ENCODE measurements at regions not wholly inside any gene's neighbourhood (a gene's known extent, or its start where the extent isn't known, plus 50 kb on each side); places are given as distances from the start of the nearest gene placed in this dataset.

DNA sequence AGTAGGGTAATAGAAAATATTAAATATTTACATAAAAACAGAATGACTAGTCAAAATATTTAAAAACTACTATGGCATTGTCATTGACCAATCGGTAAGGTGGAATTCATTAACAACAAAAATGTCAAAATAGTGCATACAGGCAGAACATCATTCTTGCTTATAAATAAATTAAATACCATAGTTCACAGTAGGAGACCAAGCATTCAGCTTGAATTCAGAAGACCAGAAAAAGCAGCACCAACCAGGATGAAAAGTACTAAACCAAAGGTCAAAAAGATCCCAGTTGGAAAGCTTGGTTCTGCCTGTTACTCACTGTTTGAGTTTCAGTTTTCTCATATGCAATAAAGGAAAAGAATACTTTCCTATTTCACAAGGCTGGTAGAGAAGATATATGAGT lies 244.3 kb downstream of the OSR1 start:
- no peak for DNase-seq
- H3K27me3 Mint-ChIP-seq (ENCODE audit: low read depth, poor library complexity), result peaks cover 8% of the 10 kb centered on the region
- peaks cover 18% of the 10 kb centered on the region for H3K4me1 Mint-ChIP-seq
- peaks cover 8% of the 10 kb centered on the region for H3K36me3 Mint-ChIP-seq (ENCODE audit: low read depth)
- H3K27ac Mint-ChIP-seq, result no peak overlapping the region
- H3K4me3 Mint-ChIP-seq, result no peak overlapping the region
- TF ChIP-seq, protein P1, sequence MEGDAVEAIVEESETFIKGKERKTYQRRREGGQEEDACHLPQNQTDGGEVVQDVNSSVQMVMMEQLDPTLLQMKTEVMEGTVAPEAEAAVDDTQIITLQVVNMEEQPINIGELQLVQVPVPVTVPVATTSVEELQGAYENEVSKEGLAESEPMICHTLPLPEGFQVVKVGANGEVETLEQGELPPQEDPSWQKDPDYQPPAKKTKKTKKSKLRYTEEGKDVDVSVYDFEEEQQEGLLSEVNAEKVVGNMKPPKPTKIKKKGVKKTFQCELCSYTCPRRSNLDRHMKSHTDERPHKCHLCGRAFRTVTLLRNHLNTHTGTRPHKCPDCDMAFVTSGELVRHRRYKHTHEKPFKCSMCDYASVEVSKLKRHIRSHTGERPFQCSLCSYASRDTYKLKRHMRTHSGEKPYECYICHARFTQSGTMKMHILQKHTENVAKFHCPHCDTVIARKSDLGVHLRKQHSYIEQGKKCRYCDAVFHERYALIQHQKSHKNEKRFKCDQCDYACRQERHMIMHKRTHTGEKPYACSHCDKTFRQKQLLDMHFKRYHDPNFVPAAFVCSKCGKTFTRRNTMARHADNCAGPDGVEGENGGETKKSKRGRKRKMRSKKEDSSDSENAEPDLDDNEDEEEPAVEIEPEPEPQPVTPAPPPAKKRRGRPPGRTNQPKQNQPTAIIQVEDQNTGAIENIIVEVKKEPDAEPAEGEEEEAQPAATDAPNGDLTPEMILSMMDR (IDR thresholded peaks at IDR 0.05), result no peak
- H3K9me3 Mint-ChIP-seq, result peaks cover 13% of the 10 kb centered on the region

DNA sequence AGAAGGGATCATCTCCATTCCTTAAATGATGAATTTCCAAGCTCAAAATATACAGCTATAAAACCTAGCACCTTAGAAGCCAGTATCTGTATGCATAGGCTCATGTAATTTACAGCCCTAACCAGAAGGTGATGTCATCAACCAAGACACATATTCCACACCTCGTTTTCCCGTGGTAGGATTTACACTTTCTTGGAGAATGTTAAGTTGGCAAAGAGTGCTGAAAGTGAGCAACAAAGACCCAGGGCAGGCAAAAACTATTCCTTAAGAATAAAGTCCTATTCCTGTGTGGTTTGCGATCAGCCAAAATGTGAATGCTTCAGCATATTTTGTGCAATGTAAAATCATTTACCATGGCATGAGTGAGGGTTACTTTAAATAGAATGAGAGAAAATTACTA lies 247.1 kb downstream of the OSR1 start:
- TF ChIP-seq, protein P1 (IDR thresholded peaks at IDR 0.05), result no peak
- Mint-ChIP-seq H3K27ac (no peak overlapping the region), H3K36me3 (ENCODE audit: low read depth) (no peaks in the 10 kb centered on the region), H3K9me3 (peaks cover 4% of the 10 kb centered on the region), H3K4me1 (peaks cover 21% of the 10 kb centered on the region), H3K4me3 (no peak overlapping the region), H3K27me3 (ENCODE audit: low read depth, poor library complexity) (peaks cover 4% of the 10 kb centered on the region)
- DNase-seq, result no peak

DNA sequence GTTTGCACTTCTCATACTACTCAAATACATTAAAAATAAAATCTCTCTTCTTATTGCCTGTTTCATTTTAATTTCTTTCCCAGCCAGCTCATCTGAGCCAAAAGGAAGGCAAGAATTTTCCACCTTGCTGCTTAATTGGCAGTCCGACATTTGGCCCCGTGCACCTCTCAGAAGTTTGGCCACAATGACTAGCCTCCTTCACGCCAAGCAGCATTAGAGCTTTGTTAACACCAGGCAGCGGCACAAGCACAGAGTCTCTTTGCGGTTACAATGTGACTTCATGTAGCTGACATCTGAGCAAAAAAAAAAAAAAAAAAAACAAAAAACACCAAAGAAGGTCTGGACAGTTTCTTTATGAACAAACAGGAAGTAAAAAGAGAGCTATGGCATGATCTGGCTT lies 248.9 kb downstream of the OSR1 start:
- Mint-ChIP-seq H3K27ac (no peak overlapping the region), H3K36me3 (ENCODE audit: low read depth) (no peaks in the 10 kb centered on the region), H3K9me3 (no peaks in the 10 kb centered on the region), H3K4me1 (peaks cover 21% of the 10 kb centered on the region), H3K4me3 (no peak overlapping the region), H3K27me3 (ENCODE audit: low read depth, poor library complexity) (peaks cover 8% of the 10 kb centered on the region)
- no peak for DNase-seq
- TF ChIP-seq, protein P1 (IDR thresholded peaks at IDR 0.05), result no peak

DNA sequence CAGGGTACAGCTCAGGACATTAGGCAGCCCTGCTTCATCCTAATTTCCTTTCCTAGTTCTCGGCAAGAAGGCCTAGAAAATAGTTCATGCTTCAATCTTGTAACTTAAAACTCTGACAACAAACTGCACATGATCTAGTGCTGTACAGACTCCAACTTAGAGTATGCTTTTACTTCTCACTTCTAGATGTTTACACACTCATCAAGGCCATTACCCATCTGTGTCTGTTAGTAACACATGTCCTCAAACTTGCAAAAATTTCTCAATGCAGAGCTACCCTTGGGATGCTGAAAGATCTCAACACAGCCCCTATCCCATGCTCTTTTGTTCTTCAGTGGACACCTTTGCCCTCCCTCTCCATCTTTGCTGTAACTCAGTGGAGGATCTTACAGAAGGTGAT lies 252.0 kb downstream of the OSR1 start:
- Mint-ChIP-seq H3K4me3 (no peak overlapping the region), H3K36me3 (ENCODE audit: low read depth) (no peaks in the 10 kb centered on the region)

DNA sequence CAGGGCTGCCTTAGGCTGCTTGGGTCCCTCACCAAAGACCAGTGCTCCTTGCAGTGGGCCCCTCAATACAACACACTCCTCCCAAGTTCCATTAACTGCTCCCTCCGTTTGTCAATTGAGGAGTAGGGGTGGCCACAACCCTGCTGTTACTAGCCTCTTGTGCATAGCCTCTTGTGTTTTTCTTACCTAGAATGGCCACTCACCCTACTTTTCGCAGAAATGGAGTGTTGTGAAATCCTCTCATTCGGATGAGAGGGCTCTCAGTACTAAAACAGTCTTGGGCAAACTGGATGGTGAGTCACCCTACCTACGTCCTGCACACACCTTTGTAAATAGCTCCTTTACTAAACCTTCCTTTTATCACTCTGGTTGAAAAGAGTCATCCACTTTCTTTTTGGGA lies 253.9 kb downstream of the OSR1 start:
- H3K4me3 Mint-ChIP-seq, result no peak overlapping the region
- TF ChIP-seq, protein P1 (IDR thresholded peaks at IDR 0.05), result no peak
- H3K4me1 Mint-ChIP-seq, result peaks cover 13% of the 10 kb centered on the region
- no peak for DNase-seq
- H3K9me3 Mint-ChIP-seq, result no peaks in the 10 kb centered on the region
- no peak overlapping the region for H3K27ac Mint-ChIP-seq
- H3K27me3 Mint-ChIP-seq (ENCODE audit: low read depth, poor library complexity), result peaks cover 4% of the 10 kb centered on the region
- no peaks in the 10 kb centered on the region for H3K36me3 Mint-ChIP-seq (ENCODE audit: low read depth)

More for the DNA sequence above, 252.0 kb downstream of the OSR1 start:
- H3K9me3 Mint-ChIP-seq, result no peaks in the 10 kb centered on the region
- H3K27ac Mint-ChIP-seq, result no peak overlapping the region
- DNase-seq, result no peak
- H3K27me3 Mint-ChIP-seq (ENCODE audit: low read depth, poor library complexity), result peaks cover 8% of the 10 kb centered on the region
- TF ChIP-seq, protein P1 (IDR thresholded peaks at IDR 0.05), result no peak
- H3K4me1 Mint-ChIP-seq, result peaks cover 18% of the 10 kb centered on the region

DNA sequence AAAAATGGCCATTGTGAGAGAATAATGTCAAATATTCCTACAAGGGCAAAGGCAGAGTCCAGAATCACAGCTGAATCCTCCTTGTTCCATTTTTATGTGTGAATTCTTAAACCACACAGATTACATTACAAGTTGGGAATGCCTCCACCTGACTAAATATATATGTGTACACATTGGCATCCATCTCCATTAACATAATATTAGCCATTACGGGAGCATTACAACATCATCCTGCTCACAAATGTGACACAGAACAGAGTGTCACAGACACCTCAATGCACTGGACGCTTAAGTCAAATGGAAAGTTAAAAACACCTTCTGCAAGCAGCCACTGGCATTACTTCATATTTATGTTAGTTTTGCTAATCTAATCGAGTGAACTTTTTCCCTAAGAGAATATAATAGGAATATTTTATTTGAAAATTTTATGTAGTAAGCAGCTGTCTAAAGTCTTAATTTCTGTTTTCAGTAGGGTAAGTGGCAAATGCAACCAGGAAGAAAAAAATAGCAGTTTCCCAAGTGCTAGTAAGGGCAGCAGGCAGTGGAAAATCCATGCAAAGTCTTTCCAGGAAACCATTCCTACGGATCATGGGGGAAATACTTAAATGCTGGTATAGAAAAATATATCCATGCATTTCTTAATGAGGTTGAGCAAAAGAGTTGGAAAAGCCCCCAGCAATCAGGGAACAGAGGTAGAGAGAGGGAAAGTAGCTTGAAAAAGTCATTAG lies 255.6 kb downstream of the OSR1 start:
- TF ChIP-seq, protein P1 (IDR thresholded peaks at IDR 0.05), result no peak
- H3K36me3 Mint-ChIP-seq (ENCODE audit: low read depth), result no peaks in the 10 kb centered on the region
- no peaks in the 10 kb centered on the region for H3K9me3 Mint-ChIP-seq
- peaks cover 4% of the 10 kb centered on the region for H3K27me3 Mint-ChIP-seq (ENCODE audit: low read depth, poor library complexity)
- H3K4me3 Mint-ChIP-seq, result no peak overlapping the region
- H3K4me1 Mint-ChIP-seq, result peaks cover 15% of the 10 kb centered on the region
- DNase-seq, result no peak
- H3K27ac Mint-ChIP-seq, result no peak overlapping the region

All from nephron progenitor cell (in vitro differentiated cells).